HG03575 (cell line): ENCODE measurements at regions not wholly inside any gene's neighbourhood (a gene's known extent, or its start where the extent isn't known, plus 50 kb on each side); places are given as distances from the start of the nearest gene placed in this dataset.
"Not testable (repeated sequence)": the region's sequence is repeated elsewhere in the genome, so short reads cannot be mapped to it uniquely, and the experiment has no call there.

Experiments used
- ATAC-seq: cut with Tn5 transposase; IDR thresholded peaks from one replicate; pipeline ENCODE4 v1.9.1; 2021; ENCODE audit not compliant: unreplicated experiment, insufficient number of reproducible peaks, low FRiP score; ENCODE audit errors: extremely low read depth

GRCh38 chr12:127594351-127594970 is 672.5 kb upstream of the TMEM132C start:
- ATAC-seq = no peak

- no peak for ATAC-seq
Measured at GRCh38 chr12:127595506-127595905, 671.5 kb upstream of the TMEM132C start.

GRCh38 chr12:127596891-127597290 is 670.1 kb upstream of the TMEM132C start:
- ATAC-seq = no peak

- no peak for ATAC-seq
Measured at GRCh38 chr12:127599436-127599835, 667.5 kb upstream of the TMEM132C start.

- ATAC-seq = no peak
Measured at GRCh38 chr12:127600211-127600610, 666.8 kb upstream of the TMEM132C start.

- ATAC-seq = no peak
Measured at GRCh38 chr12:127606476-127607015, 660.4 kb upstream of the TMEM132C start.

- no peak for ATAC-seq
Measured at GRCh38 chr12:127607146-127607725, 659.7 kb upstream of the TMEM132C start.

- not testable (repeated sequence) for ATAC-seq
Measured at GRCh38 chr12:127608359-127608758, 658.6 kb upstream of the TMEM132C start.

GRCh38 chr12:127613056-127613455 is 653.9 kb upstream of the TMEM132C start:
- no peak for ATAC-seq

GRCh38 chr12:127619869-127620734 is 646.9 kb upstream of the TMEM132C start:
- ATAC-seq = no peak

GRCh38 chr12:127620735-127621355 is 646.1 kb upstream of the TMEM132C start:
- no peak for ATAC-seq

GRCh38 chr12:127621366-127621765 is 645.6 kb upstream of the TMEM132C start:
- no peak for ATAC-seq

GRCh38 chr12:127623362-127623761 is 643.6 kb upstream of the TMEM132C start:
- no peak for ATAC-seq

GRCh38 chr12:127625176-127625771 is 641.7 kb upstream of the TMEM132C start:
- ATAC-seq = no peak

- no peak for ATAC-seq
Measured at GRCh38 chr12:127628645-127629044, 638.3 kb upstream of the TMEM132C start.

- no peak for ATAC-seq
Measured at GRCh38 chr12:127629066-127629820, 637.7 kb upstream of the TMEM132C start.

GRCh38 chr12:127632461-127632860 is 634.5 kb upstream of the TMEM132C start:
- no peak for ATAC-seq

- ATAC-seq = no peak
Measured at GRCh38 chr12:127635838-127636237, 631.1 kb upstream of the TMEM132C start.
